Transverse colon (tissue), 4 donors: ENCODE measurements at regions not wholly inside any gene's neighbourhood (a gene's known extent, or its start where the extent isn't known, plus 50 kb on each side); places are given as distances from the start of the nearest gene placed in this dataset.

ENCODE experiments used
- CTCF ChIP-seq, 5 experiments: fragments of 200-600 bp in 3 of 5; fragments of 450-650 bp in 2 of 5; sonication (generic) in 3 of 5; IDR thresholded peaks; 1 replicate in 2 of 5; 2 replicates in 3 of 5; pipeline ENCODE4 v1.5.1; 2016 to 2017; ENCODE audit warnings: antibody characterized with exemption in 5 of 5, inconsistent platforms in 3 of 5, mild to moderate bottlenecking in 2 of 5, moderate library complexity in 1 of 5
- POLR2A ChIP-seq: fragments of 450-650 bp; IDR thresholded peaks from one replicate; pipeline ENCODE4 v1.6.1; 2016; ENCODE audit warnings: antibody characterized with exemption, mild to moderate bottlenecking, moderate library complexity
- POLR2AphosphoS5 ChIP-seq, 3 donors: sonication (generic); formaldehyde crosslinking; IDR thresholded peaks; one replicate each; pipeline ENCODE4 v1.6.1; 2016; ENCODE audit warnings: antibody characterized with exemption in 3 of 3

GRCh38 chr17:52930145-52930544 lies 771.6 kb upstream of the CA10 start:
- TF ChIP-seq POLR2AphosphoS5 (IDR thresholded peaks at IDR 0.05) (no peak), CTCF (IDR thresholded peaks at IDR 0.05) (no peak), POLR2A (no peak)
